ENCODE measurements at regions not wholly inside any gene's neighbourhood (a gene's known extent, or its start where the extent isn't known, plus 50 kb on each side); places are given as distances from the start of the nearest gene placed in this dataset.

- 83% methylated on average over 5 of the region's 5 CpGs for WGBS
- no peak overlapping the region for H3K27ac ChIP-seq (ENCODE audit: low read depth in 1 of 2, low read length in 2 of 2)
- TF ChIP-seq, protein P1, sequence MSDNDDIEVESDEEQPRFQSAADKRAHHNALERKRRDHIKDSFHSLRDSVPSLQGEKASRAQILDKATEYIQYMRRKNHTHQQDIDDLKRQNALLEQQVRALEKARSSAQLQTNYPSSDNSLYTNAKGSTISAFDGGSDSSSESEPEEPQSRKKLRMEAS (IDR thresholded peaks at IDR 0.05): no peak
- TF ChIP-seq EGR1 (IDR thresholded peaks at IDR 0.05; ENCODE audit: low read depth in 2 of 2) (no peak), SP1 (IDR thresholded peaks at IDR 0.05) (no peak), HNF4G (IDR thresholded peaks at IDR 0.05) (no peak), HNF4A (conservative IDR thresholded peaks at IDR 0.05) (no peak), RAD21 (IDR thresholded peaks at IDR 0.05) (no peak), RXRA (IDR thresholded peaks at IDR 0.05) (no peak), YY1 (IDR thresholded peaks at IDR 0.05) (no peak), FOXA2 (IDR thresholded peaks at IDR 0.05) (no peak), TAF1 (conservative IDR thresholded peaks at IDR 0.05) (no peak), NR2F2 (IDR thresholded peaks at IDR 0.05) (no peak), ATF3 (IDR thresholded peaks at IDR 0.05) (no peak), JUND (IDR thresholded peaks at IDR 0.05) (no peak), FOXA1 (IDR thresholded peaks at IDR 0.05) (no peak), GABPA (IDR thresholded peaks at IDR 0.05 in 1 of 2, conservative IDR thresholded peaks at IDR 0.05 in 1 of 2) (no peak)
- TF ChIP-seq, protein P2, sequence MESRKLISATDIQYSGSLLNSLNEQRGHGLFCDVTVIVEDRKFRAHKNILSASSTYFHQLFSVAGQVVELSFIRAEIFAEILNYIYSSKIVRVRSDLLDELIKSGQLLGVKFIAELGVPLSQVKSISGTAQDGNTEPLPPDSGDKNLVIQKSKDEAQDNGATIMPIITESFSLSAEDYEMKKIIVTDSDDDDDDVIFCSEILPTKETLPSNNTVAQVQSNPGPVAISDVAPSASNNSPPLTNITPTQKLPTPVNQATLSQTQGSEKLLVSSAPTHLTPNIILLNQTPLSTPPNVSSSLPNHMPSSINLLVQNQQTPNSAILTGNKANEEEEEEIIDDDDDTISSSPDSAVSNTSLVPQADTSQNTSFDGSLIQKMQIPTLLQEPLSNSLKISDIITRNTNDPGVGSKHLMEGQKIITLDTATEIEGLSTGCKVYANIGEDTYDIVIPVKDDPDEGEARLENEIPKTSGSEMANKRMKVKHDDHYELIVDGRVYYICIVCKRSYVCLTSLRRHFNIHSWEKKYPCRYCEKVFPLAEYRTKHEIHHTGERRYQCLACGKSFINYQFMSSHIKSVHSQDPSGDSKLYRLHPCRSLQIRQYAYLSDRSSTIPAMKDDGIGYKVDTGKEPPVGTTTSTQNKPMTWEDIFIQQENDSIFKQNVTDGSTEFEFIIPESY (IDR thresholded peaks at IDR 0.05): no peak
- TF ChIP-seq, protein P3, sequence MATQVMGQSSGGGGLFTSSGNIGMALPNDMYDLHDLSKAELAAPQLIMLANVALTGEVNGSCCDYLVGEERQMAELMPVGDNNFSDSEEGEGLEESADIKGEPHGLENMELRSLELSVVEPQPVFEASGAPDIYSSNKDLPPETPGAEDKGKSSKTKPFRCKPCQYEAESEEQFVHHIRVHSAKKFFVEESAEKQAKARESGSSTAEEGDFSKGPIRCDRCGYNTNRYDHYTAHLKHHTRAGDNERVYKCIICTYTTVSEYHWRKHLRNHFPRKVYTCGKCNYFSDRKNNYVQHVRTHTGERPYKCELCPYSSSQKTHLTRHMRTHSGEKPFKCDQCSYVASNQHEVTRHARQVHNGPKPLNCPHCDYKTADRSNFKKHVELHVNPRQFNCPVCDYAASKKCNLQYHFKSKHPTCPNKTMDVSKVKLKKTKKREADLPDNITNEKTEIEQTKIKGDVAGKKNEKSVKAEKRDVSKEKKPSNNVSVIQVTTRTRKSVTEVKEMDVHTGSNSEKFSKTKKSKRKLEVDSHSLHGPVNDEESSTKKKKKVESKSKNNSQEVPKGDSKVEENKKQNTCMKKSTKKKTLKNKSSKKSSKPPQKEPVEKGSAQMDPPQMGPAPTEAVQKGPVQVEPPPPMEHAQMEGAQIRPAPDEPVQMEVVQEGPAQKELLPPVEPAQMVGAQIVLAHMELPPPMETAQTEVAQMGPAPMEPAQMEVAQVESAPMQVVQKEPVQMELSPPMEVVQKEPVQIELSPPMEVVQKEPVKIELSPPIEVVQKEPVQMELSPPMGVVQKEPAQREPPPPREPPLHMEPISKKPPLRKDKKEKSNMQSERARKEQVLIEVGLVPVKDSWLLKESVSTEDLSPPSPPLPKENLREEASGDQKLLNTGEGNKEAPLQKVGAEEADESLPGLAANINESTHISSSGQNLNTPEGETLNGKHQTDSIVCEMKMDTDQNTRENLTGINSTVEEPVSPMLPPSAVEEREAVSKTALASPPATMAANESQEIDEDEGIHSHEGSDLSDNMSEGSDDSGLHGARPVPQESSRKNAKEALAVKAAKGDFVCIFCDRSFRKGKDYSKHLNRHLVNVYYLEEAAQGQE (IDR thresholded peaks at IDR 0.05): no peak
- TF ChIP-seq, protein P4, sequence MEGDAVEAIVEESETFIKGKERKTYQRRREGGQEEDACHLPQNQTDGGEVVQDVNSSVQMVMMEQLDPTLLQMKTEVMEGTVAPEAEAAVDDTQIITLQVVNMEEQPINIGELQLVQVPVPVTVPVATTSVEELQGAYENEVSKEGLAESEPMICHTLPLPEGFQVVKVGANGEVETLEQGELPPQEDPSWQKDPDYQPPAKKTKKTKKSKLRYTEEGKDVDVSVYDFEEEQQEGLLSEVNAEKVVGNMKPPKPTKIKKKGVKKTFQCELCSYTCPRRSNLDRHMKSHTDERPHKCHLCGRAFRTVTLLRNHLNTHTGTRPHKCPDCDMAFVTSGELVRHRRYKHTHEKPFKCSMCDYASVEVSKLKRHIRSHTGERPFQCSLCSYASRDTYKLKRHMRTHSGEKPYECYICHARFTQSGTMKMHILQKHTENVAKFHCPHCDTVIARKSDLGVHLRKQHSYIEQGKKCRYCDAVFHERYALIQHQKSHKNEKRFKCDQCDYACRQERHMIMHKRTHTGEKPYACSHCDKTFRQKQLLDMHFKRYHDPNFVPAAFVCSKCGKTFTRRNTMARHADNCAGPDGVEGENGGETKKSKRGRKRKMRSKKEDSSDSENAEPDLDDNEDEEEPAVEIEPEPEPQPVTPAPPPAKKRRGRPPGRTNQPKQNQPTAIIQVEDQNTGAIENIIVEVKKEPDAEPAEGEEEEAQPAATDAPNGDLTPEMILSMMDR (IDR thresholded peaks at IDR 0.05; ENCODE audit: low read depth, low read length, missing input control): no peak
These were observed 161.1 kb upstream of the BCL6 start for GRCh38 chr3:187906416-187906815.

More at GRCh38 chr3:187906416-187906815, 161.1 kb upstream of the BCL6 start:
- no peak overlapping the region for H3K9ac ChIP-seq (ENCODE audit: low read depth in 1 of 2, low read length in 2 of 2)
- no peak for DNase-seq (ENCODE audit: low spot score)
- no peaks in the 10 kb centered on the region for H3K36me3 ChIP-seq (ENCODE audit: control insufficient read depth in 4 of 4, insufficient read depth in 3 of 4, low read depth in 1 of 4, low read length in 3 of 4)
- no peaks in the 10 kb centered on the region for H3K27me3 ChIP-seq (ENCODE audit: control insufficient read depth in 4 of 4, insufficient read depth in 4 of 4, low read length in 3 of 4)
- no peak overlapping the region for H3K4me3 ChIP-seq (ENCODE audit: low read depth in 1 of 3, low read length in 3 of 3)
- no peaks in the 10 kb centered on the region for H3K9me3 ChIP-seq (ENCODE audit: control insufficient read depth in 4 of 4, low read length in 3 of 4)
- no peaks in the 10 kb centered on the region for H3K4me1 ChIP-seq (ENCODE audit: control insufficient read depth in 4 of 4, insufficient read depth in 4 of 4, low read length in 3 of 4)

All from liver (tissue), 8 donors.